Stomach smooth muscle (tissue), 2 donors: ENCODE measurements at regions not wholly inside any gene's neighbourhood (a gene's known extent, or its start where the extent isn't known, plus 50 kb on each side); places are given as distances from the start of the nearest gene placed in this dataset.
A peak's percentile ranks its signal among the peaks of the same experiment; 100 is the strongest.

Source experiments
- H3K27ac ChIP-seq: one replicate; pipeline ENCODE4 v1.7.0; 2013; ENCODE audit warnings: mild to moderate bottlenecking, low read length, inconsistent platforms
- H3K27me3 ChIP-seq, 2 donors: one replicate each; pipeline ENCODE4 v1.7.0; 2013; ENCODE audit warnings: low read length in 2 of 2; ENCODE audit not compliant: insufficient read depth in 2 of 2, control insufficient read depth in 1 of 2
- H3K36me3 ChIP-seq, 2 donors: one replicate each; pipeline ENCODE4 v1.7.0; 2013; ENCODE audit warnings: low read length in 2 of 2; ENCODE audit not compliant: control insufficient read depth in 2 of 2, insufficient read depth in 2 of 2
- H3K4me1 ChIP-seq: one replicate; pipeline ENCODE4 v1.7.0; 2013; ENCODE audit warnings: low read length; ENCODE audit not compliant: control insufficient read depth, insufficient read depth
- H3K4me3 ChIP-seq, 2 donors: one replicate each; pipeline ENCODE4 v1.7.0; 2013; ENCODE audit warnings: low read length in 2 of 2
- H3K9ac ChIP-seq, 2 donors: one replicate each; pipeline ENCODE4 v1.7.0; 2013; ENCODE audit warnings: low read length in 2 of 2, mild to moderate bottlenecking in 1 of 2
- H3K9me3 ChIP-seq, 2 donors: one replicate each; pipeline ENCODE4 v1.7.0; 2013; ENCODE audit warnings: low read length in 2 of 2; ENCODE audit not compliant: control insufficient read depth in 2 of 2
- donor health status: healthy.
- donor health status: Pancreatic carcinoma.

GRCh38 chr21:28112511-28112910 is 880.2 kb downstream of the LTN1 start:
- peaks cover 0 to 4% of the 10 kb centered on the region in 2 donors for H3K9me3 ChIP-seq
- no peak overlapping the region for H3K9ac ChIP-seq
- peaks cover 8% of the 10 kb centered on the region for H3K4me1 ChIP-seq
- H3K36me3 ChIP-seq = no peaks in the 10 kb centered on the region
- H3K27me3 ChIP-seq = no peaks in the 10 kb centered on the region
- no peak overlapping the region for H3K4me3 ChIP-seq
- no peak overlapping the region for H3K27ac ChIP-seq

GRCh38 chr21:28111151-28111619 is 881.5 kb downstream of the LTN1 start:
- no peak overlapping the region for H3K9ac ChIP-seq
- H3K4me1 ChIP-seq = peaks cover 8% of the 10 kb centered on the region
- no peaks in the 10 kb centered on the region for H3K27me3 ChIP-seq
- H3K27ac ChIP-seq = no peak overlapping the region
- H3K9me3 ChIP-seq = peaks cover 0 to 4% of the 10 kb centered on the region in 2 donors
- H3K36me3 ChIP-seq = no peaks in the 10 kb centered on the region
- H3K4me3 ChIP-seq = peak overlapping the region; percentile 8 to 50

GRCh38 chr21:28110716-28111115 is 882.0 kb downstream of the LTN1 start:
- H3K9me3 ChIP-seq = peaks cover 0 to 4% of the 10 kb centered on the region in 2 donors
- no peaks in the 10 kb centered on the region for H3K36me3 ChIP-seq
- H3K4me3 ChIP-seq = no peak overlapping the region
- H3K27ac ChIP-seq = no peak overlapping the region
- no peak overlapping the region for H3K9ac ChIP-seq
- H3K27me3 ChIP-seq = no peaks in the 10 kb centered on the region
- peaks cover 8% of the 10 kb centered on the region for H3K4me1 ChIP-seq

GRCh38 chr21:28110074-28110473 is 882.6 kb downstream of the LTN1 start:
- no peak overlapping the region for H3K27ac ChIP-seq
- H3K4me1 ChIP-seq = peaks cover 8% of the 10 kb centered on the region
- H3K4me3 ChIP-seq = no peak overlapping the region
- no peaks in the 10 kb centered on the region for H3K27me3 ChIP-seq
- no peak overlapping the region for H3K9ac ChIP-seq
- H3K9me3 ChIP-seq = peaks cover 0 to 4% of the 10 kb centered on the region in 2 donors
- no peaks in the 10 kb centered on the region for H3K36me3 ChIP-seq

GRCh38 chr21:28106370-28106890 is 886.2 kb downstream of the LTN1 start:
- H3K27ac ChIP-seq = no peak overlapping the region
- H3K9me3 ChIP-seq = peaks cover 0 to 4% of the 10 kb centered on the region in 2 donors
- H3K4me1 ChIP-seq = peaks cover 5% of the 10 kb centered on the region
- no peak overlapping the region for H3K4me3 ChIP-seq
- H3K27me3 ChIP-seq = no peaks in the 10 kb centered on the region
- H3K9ac ChIP-seq = no peak overlapping the region
- no peaks in the 10 kb centered on the region for H3K36me3 ChIP-seq

- H3K9ac ChIP-seq = no peak overlapping the region
Measured at GRCh38 chr21:28104346-28104745, 888.3 kb downstream of the LTN1 start.

GRCh38 chr21:28100366-28100765 is 892.3 kb downstream of the LTN1 start:
- Histone ChIP-seq H3K27me3 (no peaks in the 10 kb centered on the region), H3K9ac (no peak overlapping the region), H3K4me3 (no peak overlapping the region), H3K4me1 (no peaks in the 10 kb centered on the region), H3K27ac (no peak overlapping the region), H3K9me3 (no peaks in the 10 kb centered on the region), H3K36me3 (no peaks in the 10 kb centered on the region)

More at GRCh38 chr21:28104346-28104745, 888.3 kb downstream of the LTN1 start:
- Histone ChIP-seq H3K4me3 (no peak overlapping the region), H3K27ac (no peak overlapping the region), H3K36me3 (no peaks in the 10 kb centered on the region), H3K4me1 (no peaks in the 10 kb centered on the region), H3K9me3 (no peaks in the 10 kb centered on the region), H3K27me3 (no peaks in the 10 kb centered on the region)

- Histone ChIP-seq H3K9me3 (no peaks in the 10 kb centered on the region), H3K4me3 (no peak overlapping the region), H3K27me3 (no peaks in the 10 kb centered on the region), H3K9ac (no peak overlapping the region), H3K27ac (no peak overlapping the region), H3K36me3 (no peaks in the 10 kb centered on the region), H3K4me1 (no peaks in the 10 kb centered on the region)
Measured at GRCh38 chr21:28099001-28099705, 893.5 kb downstream of the LTN1 start.

GRCh38 chr21:28091466-28091865 is 901.2 kb downstream of the LTN1 start:
- Histone ChIP-seq H3K27me3 (no peaks in the 10 kb centered on the region), H3K27ac (no peak overlapping the region), H3K4me1 (no peaks in the 10 kb centered on the region), H3K9me3 (no peaks in the 10 kb centered on the region), H3K9ac (no peak overlapping the region), H3K36me3 (no peaks in the 10 kb centered on the region), H3K4me3 (no peak overlapping the region)

GRCh38 chr21:28090546-28090945 is 902.1 kb downstream of the LTN1 start:
- no peak overlapping the region for H3K9ac ChIP-seq
- no peaks in the 10 kb centered on the region for H3K4me1 ChIP-seq
- no peaks in the 10 kb centered on the region for H3K9me3 ChIP-seq
- no peaks in the 10 kb centered on the region for H3K36me3 ChIP-seq
- H3K27me3 ChIP-seq = no peaks in the 10 kb centered on the region
- no peak overlapping the region for H3K27ac ChIP-seq
- no peak overlapping the region for H3K4me3 ChIP-seq
